ENCODE measurements at regions not wholly inside any gene's neighbourhood (a gene's known extent, or its start where the extent isn't known, plus 50 kb on each side); places are given as distances from the start of the nearest gene placed in this dataset.

DNA sequence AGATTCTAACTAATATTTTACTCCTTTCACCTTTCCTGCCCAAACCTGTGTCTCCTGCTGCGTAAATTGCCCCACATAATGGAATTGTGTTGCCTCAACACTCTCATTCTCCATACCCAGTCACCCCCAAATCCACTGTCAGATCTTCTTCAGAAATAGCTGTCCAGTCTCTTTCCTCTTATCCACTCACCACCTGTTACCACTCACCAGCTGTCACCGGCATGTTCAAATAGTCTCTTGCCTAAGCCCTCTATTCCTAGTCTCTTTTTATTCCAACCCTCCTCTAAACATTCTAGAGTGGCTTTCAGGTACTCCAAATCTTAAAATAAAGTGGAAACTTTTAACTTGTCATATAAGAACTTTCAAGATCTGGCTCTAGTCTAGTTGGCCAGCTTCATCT lies 262.0 kb upstream of the FBXL7 start:
- TF ChIP-seq, protein P1, sequence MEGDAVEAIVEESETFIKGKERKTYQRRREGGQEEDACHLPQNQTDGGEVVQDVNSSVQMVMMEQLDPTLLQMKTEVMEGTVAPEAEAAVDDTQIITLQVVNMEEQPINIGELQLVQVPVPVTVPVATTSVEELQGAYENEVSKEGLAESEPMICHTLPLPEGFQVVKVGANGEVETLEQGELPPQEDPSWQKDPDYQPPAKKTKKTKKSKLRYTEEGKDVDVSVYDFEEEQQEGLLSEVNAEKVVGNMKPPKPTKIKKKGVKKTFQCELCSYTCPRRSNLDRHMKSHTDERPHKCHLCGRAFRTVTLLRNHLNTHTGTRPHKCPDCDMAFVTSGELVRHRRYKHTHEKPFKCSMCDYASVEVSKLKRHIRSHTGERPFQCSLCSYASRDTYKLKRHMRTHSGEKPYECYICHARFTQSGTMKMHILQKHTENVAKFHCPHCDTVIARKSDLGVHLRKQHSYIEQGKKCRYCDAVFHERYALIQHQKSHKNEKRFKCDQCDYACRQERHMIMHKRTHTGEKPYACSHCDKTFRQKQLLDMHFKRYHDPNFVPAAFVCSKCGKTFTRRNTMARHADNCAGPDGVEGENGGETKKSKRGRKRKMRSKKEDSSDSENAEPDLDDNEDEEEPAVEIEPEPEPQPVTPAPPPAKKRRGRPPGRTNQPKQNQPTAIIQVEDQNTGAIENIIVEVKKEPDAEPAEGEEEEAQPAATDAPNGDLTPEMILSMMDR (IDR thresholded peaks at IDR 0.05), result no peak
- no peak overlapping the region for H3K27ac ChIP-seq

DNA sequence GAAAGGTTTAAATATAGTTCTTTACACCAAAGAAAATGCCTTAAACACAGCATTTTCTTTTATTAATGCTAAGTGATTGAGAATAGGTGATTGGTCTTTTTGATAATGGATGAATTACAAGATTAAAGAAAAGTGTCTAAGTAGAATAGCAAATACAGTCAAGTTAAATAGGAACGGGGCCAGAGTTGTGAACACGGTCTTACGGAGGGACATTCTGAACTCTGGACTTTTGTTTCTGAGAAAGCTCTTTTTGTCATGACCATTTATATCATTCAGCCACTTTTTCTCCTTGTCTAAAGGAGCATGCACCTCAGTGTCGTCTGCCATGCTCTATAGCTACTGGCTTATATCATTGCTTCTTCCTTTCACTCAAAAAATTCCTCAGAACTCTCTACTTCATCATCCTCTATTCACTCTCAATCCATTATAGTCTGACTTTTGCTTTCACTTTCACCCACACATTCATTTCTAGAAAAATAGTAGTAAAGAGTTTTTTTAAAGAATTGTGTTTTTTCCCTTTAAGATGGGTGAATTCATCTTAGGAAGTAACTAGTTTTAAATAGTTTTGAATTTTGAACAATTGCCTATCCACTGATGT lies 263.0 kb upstream of the FBXL7 start:
- Histone ChIP-seq H3K9me3 (no peaks in the 10 kb centered on the region), H3K4me1 (ENCODE audit: control insufficient read depth in 1 of 2, insufficient read depth in 1 of 2, low read depth in 1 of 2, low read length in 1 of 2) (no peaks in the 10 kb centered on the region), H3K4me3 (ENCODE audit: low read depth in 1 of 2, low read length in 1 of 2) (no peak overlapping the region), H3K36me3 (no peaks in the 10 kb centered on the region), H3K27ac (no peak overlapping the region), H3K27me3 (no peaks in the 10 kb centered on the region)
- TF ChIP-seq, protein P1 (IDR thresholded peaks at IDR 0.05), result no peak

More for the DNA sequence above, 262.0 kb upstream of the FBXL7 start:
- H3K4me3 ChIP-seq (ENCODE audit: low read depth in 1 of 2, low read length in 1 of 2), result no peak overlapping the region
- no peaks in the 10 kb centered on the region for H3K36me3 ChIP-seq
- no peaks in the 10 kb centered on the region for H3K27me3 ChIP-seq
- no peaks in the 10 kb centered on the region for H3K9me3 ChIP-seq
- H3K4me1 ChIP-seq (ENCODE audit: control insufficient read depth in 1 of 2, insufficient read depth in 1 of 2, low read depth in 1 of 2, low read length in 1 of 2), result no peaks in the 10 kb centered on the region

DNA sequence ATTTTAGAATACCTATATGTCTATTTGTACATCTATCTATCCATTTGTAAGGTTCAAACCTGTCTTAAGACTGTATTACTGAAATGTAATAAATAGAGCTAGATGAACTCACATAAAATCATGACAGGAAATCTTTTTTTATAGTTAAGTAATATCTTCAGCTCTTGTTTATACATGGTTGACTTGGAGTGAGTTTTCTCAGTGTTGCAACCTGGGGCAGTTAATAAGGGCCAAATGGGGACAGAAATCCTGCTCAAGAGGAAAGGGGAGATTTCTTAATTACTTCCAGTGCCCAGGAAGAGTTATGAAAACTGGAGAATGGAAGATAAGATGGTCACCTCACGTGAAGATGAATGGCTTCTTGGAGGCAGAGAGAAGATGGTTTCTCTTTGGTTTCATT lies 265.1 kb upstream of the FBXL7 start:
- Histone ChIP-seq H3K4me1 (ENCODE audit: control insufficient read depth in 1 of 2, insufficient read depth in 1 of 2, low read depth in 1 of 2, low read length in 1 of 2) (no peaks in the 10 kb centered on the region), H3K36me3 (no peaks in the 10 kb centered on the region), H3K4me3 (ENCODE audit: low read depth in 1 of 2, low read length in 1 of 2) (no peak overlapping the region), H3K27me3 (no peaks in the 10 kb centered on the region), H3K27ac (no peak overlapping the region), H3K9me3 (no peaks in the 10 kb centered on the region)
- TF ChIP-seq, protein P1 (IDR thresholded peaks at IDR 0.05), result no peak

DNA sequence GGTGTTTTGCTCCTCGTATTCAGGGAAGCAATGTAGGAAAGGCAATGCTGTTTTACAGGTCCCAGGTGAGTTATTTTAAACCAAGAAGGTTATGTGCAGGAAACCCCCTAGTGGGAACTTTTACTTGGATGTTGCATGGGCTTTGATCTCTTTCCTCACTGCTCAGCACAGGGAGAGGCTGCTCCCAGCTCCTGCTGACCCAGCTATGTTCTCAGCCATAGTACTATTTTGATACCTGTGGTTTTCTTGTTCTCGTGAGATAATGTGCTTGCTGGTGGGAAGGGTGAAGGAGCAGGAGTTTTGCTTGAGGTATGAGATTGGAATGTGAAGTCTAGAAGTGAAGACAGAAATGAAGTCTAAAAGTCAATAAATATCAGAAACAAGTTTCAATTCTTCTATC lies 265.6 kb upstream of the FBXL7 start:
- Histone ChIP-seq H3K4me3 (ENCODE audit: low read depth in 1 of 2, low read length in 1 of 2) (no peak overlapping the region), H3K9me3 (no peaks in the 10 kb centered on the region), H3K4me1 (ENCODE audit: control insufficient read depth in 1 of 2, insufficient read depth in 1 of 2, low read depth in 1 of 2, low read length in 1 of 2) (no peaks in the 10 kb centered on the region), H3K27me3 (no peaks in the 10 kb centered on the region), H3K27ac (no peak overlapping the region), H3K36me3 (no peaks in the 10 kb centered on the region)
- TF ChIP-seq, protein P1 (IDR thresholded peaks at IDR 0.05), result no peak

DNA sequence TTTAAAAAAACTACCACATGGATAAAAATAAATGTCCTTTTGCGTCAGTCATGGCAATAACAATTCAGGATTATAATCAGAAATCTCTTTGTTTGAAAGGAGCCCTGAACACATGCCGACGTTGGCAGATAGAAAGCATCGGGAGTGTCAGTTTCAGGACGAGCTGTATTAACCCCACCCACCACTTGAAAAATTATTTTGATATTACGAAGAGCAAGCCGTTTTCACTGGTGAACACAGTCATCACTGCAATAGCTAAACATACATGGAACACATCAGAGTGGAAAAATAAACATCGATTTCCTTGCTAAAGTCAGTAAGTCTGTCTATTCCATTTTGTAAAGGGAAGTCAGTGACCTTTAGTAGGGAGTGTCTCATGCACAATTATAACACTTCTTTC lies 266.4 kb upstream of the FBXL7 start:
- H3K27ac ChIP-seq, result no peak overlapping the region
- H3K4me1 ChIP-seq (ENCODE audit: control insufficient read depth in 1 of 2, insufficient read depth in 1 of 2, low read depth in 1 of 2, low read length in 1 of 2), result no peaks in the 10 kb centered on the region
- H3K27me3 ChIP-seq, result no peaks in the 10 kb centered on the region
- no peaks in the 10 kb centered on the region for H3K9me3 ChIP-seq
- H3K36me3 ChIP-seq, result no peaks in the 10 kb centered on the region
- H3K4me3 ChIP-seq (ENCODE audit: low read depth in 1 of 2, low read length in 1 of 2), result no peak overlapping the region
- TF ChIP-seq, protein P1 (IDR thresholded peaks at IDR 0.05), result no peak

DNA sequence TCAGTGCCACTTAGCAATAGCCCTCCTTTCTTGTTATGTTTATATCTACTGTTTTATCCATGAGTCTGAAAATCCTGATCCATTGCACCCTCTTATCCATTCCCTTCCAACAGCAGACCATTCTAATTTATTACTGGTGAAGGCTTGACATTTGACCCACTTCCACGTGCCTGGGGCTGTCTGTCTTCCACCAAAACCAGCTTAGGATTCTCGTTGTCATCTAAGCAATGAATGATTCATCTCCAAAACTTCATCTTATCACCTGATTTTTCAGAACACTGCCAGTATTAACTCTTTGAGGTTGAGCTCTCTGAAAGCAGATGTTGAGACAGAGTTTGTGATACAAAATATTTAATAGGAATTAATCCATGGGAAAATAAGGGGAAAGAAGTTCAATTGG lies 277.8 kb upstream of the FBXL7 start:
- H3K27ac ChIP-seq, result no peak overlapping the region
- no peaks in the 10 kb centered on the region for H3K27me3 ChIP-seq
- no peak overlapping the region for H3K4me3 ChIP-seq (ENCODE audit: low read depth in 1 of 2, low read length in 1 of 2)
- H3K36me3 ChIP-seq, result no peaks in the 10 kb centered on the region
- no peaks in the 10 kb centered on the region for H3K4me1 ChIP-seq (ENCODE audit: control insufficient read depth in 1 of 2, insufficient read depth in 1 of 2, low read depth in 1 of 2, low read length in 1 of 2)
- no peaks in the 10 kb centered on the region for H3K9me3 ChIP-seq
- TF ChIP-seq, protein P1 (IDR thresholded peaks at IDR 0.05), result no peak

Data from neutrophil (primary cell).